ENCODE measurements at regions not wholly inside any gene's neighbourhood (a gene's known extent, or its start where the extent isn't known, plus 50 kb on each side); places are given as distances from the start of the nearest gene placed in this dataset.

- no peak for DNase-seq
Measured at GRCh38 chrX:10903523-10903922, 207.6 kb upstream of the HCCS start.

- no peak for DNase-seq
Measured at GRCh38 chrX:10904220-10904619, 206.9 kb upstream of the HCCS start.

GRCh38 chrX:10906866-10907265 is 204.3 kb upstream of the HCCS start:
- DNase-seq = no peak

- DNase-seq = no peak
Measured at GRCh38 chrX:10922159-10922558, 189.0 kb upstream of the HCCS start.

- DNase-seq = no peak
Measured at GRCh38 chrX:10922835-10923234, 188.3 kb upstream of the HCCS start.

GRCh38 chrX:10923466-10923865 is 187.7 kb upstream of the HCCS start:
- DNase-seq = no peak

- DNase-seq = no peak
Measured at GRCh38 chrX:10926404-10926803, 184.7 kb upstream of the HCCS start.

- DNase-seq = no peak
Measured at GRCh38 chrX:10926891-10927290, 184.2 kb upstream of the HCCS start.

- no peak for DNase-seq
Measured at GRCh38 chrX:10929747-10930146, 181.4 kb upstream of the HCCS start.

- no peak for DNase-seq
Measured at GRCh38 chrX:10930151-10930550, 181.0 kb upstream of the HCCS start.

- no peak for DNase-seq
Measured at GRCh38 chrX:10931976-10932375, 179.2 kb upstream of the HCCS start.

GRCh38 chrX:10932842-10933440 is 178.2 kb upstream of the HCCS start:
- no peak for DNase-seq

GRCh38 chrX:10935501-10935900 is 175.6 kb upstream of the HCCS start:
- DNase-seq = no peak

GRCh38 chrX:10936976-10937375 is 174.2 kb upstream of the HCCS start:
- no peak for DNase-seq

- DNase-seq = no peak
Measured at GRCh38 chrX:10938365-10938923, 172.7 kb upstream of the HCCS start.

GRCh38 chrX:10939424-10939823 is 171.7 kb upstream of the HCCS start:
- DNase-seq = no peak

- no peak for DNase-seq
Measured at GRCh38 chrX:10944136-10944885, 166.8 kb upstream of the HCCS start.

- no peak for DNase-seq
Measured at GRCh38 chrX:10945498-10945897, 165.6 kb upstream of the HCCS start.

GRCh38 chrX:10949541-10949940 is 161.6 kb upstream of the HCCS start:
- no peak for DNase-seq

GRCh38 chrX:10952619-10953018 is 158.5 kb upstream of the HCCS start:
- no peak for DNase-seq

- DNase-seq = no peak
Measured at GRCh38 chrX:10965174-10965798, 145.8 kb upstream of the HCCS start.

GRCh38 chrX:10966057-10966456 is 145.1 kb upstream of the HCCS start:
- no peak for DNase-seq

GRCh38 chrX:10971176-10971575 is 140.0 kb upstream of the HCCS start:
- no peak for DNase-seq

GRCh38 chrX:10971759-10972158 is 139.4 kb upstream of the HCCS start:
- no peak for DNase-seq

Measured in midbrain (tissue), 1 donor.